ENCODE measurements at regions not wholly inside any gene's neighbourhood (a gene's known extent, or its start where the extent isn't known, plus 50 kb on each side); places are given as distances from the start of the nearest gene placed in this dataset.

DNA sequence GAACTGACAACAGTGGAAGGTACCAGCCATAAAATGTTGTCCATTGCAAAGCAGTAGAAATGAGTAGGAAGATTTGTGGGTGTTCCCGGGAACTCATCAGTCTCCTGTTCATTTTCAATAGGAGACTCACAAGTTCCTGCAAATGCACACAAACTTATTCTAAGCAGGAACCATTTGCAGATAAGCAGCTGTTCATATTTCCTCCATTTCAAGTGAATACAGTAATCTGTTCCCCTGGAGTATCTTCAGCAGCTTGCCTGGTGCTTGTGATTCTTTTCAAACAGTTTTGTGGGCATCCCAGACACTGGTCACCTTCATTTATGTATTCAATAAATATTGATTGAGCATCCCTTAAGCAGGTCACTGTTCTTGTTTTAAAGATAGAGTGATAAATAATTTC, 1315.5 kb upstream of the C9orf72 start:
- H3K4me1 ChIP-seq (ENCODE audit: control insufficient read depth, extremely low read depth, insufficient read depth, low read length): peaks cover 10% of the 10 kb centered on the region
- H3K9me1 ChIP-seq (ENCODE audit: control insufficient read depth, extremely low read depth, insufficient read depth, low read length): no peaks in the 10 kb centered on the region
- no peak overlapping the region for H2AFZ ChIP-seq (ENCODE audit: control insufficient read depth, low read length)
- H3K4me2 ChIP-seq (ENCODE audit: control insufficient read depth, extremely low read depth, insufficient read depth, low read depth, low read length): no peak overlapping the region
- H4K20me1 ChIP-seq (ENCODE audit: control insufficient read depth, extremely low read depth, insufficient read depth, low read length): no peaks in the 10 kb centered on the region
- DNase-seq (ENCODE audit: low read depth, low spot score): no peak
- H3K9ac ChIP-seq (ENCODE audit: control insufficient read depth, extremely low read depth, insufficient read depth, low read length): no peak overlapping the region
- H3K27ac ChIP-seq (ENCODE audit: control insufficient read depth, insufficient read depth, low read length): no peak overlapping the region
- dilution Hi-C loops (cut with MboI; ENCODE audit: extremely low pct_ligation_motif_present, low sequenced_read_pairs): no loop called here
- H3K27me3 ChIP-seq (ENCODE audit: control insufficient read depth, extremely low read depth, insufficient read depth, low read length): no peaks in the 10 kb centered on the region
- H3K4me3 ChIP-seq (ENCODE audit: control insufficient read depth in 2 of 3, extremely low read depth in 1 of 3, insufficient read depth in 2 of 3, low read depth in 1 of 3, low read length in 3 of 3): no peak overlapping the region
- H3K9me3 ChIP-seq (ENCODE audit: control insufficient read depth, low read depth, low read length): no peaks in the 10 kb centered on the region
- H3K79me2 ChIP-seq (ENCODE audit: control insufficient read depth, insufficient read depth, low read length): no peaks in the 10 kb centered on the region
- H3K36me3 ChIP-seq (ENCODE audit: control insufficient read depth in 2 of 2, extremely low read depth in 1 of 2, insufficient read depth in 2 of 2, low read length in 2 of 2): no peaks in the 10 kb centered on the region
- FAIRE-seq: no peak
- no peak for TF ChIP-seq EZH2 (IDR thresholded peaks at IDR 0.05; ENCODE audit: low read length)
- TF ChIP-seq, protein P1, sequence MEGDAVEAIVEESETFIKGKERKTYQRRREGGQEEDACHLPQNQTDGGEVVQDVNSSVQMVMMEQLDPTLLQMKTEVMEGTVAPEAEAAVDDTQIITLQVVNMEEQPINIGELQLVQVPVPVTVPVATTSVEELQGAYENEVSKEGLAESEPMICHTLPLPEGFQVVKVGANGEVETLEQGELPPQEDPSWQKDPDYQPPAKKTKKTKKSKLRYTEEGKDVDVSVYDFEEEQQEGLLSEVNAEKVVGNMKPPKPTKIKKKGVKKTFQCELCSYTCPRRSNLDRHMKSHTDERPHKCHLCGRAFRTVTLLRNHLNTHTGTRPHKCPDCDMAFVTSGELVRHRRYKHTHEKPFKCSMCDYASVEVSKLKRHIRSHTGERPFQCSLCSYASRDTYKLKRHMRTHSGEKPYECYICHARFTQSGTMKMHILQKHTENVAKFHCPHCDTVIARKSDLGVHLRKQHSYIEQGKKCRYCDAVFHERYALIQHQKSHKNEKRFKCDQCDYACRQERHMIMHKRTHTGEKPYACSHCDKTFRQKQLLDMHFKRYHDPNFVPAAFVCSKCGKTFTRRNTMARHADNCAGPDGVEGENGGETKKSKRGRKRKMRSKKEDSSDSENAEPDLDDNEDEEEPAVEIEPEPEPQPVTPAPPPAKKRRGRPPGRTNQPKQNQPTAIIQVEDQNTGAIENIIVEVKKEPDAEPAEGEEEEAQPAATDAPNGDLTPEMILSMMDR (optimal IDR thresholded peaks at IDR 0.05 in 1 of 3, IDR thresholded peaks at IDR 0.05 in 1 of 3, conservative IDR thresholded peaks at IDR 0.05 in 1 of 3; ENCODE audit: extremely low read depth in 1 of 3, insufficient read depth in 2 of 3, low read length in 3 of 3): no peak

DNA sequence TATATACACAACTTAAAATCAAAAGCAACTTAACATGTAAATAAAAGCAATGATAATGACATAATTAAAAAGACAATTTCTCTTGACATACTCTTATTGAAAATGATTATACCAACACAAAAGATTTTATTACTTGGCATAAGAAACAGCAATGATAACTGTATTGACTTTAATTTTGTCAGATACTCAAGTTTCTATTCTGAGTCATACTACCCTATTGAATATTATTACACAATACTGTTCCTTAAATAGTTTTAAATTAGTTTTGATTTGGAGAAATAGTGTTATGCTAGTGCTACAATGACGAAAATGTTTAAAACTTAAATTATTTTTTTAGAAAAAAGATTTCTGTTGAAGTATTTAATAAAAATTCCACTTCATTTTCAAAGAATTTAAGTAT, 1319.3 kb upstream of the C9orf72 start:
- Histone ChIP-seq H3K9ac (ENCODE audit: control insufficient read depth, extremely low read depth, insufficient read depth, low read length) (no peak overlapping the region), H3K79me2 (ENCODE audit: control insufficient read depth, insufficient read depth, low read length) (no peaks in the 10 kb centered on the region), H3K36me3 (ENCODE audit: control insufficient read depth in 2 of 2, extremely low read depth in 1 of 2, insufficient read depth in 2 of 2, low read length in 2 of 2) (no peaks in the 10 kb centered on the region), H3K4me3 (ENCODE audit: control insufficient read depth in 2 of 3, extremely low read depth in 1 of 3, insufficient read depth in 2 of 3, low read depth in 1 of 3, low read length in 3 of 3) (no peak overlapping the region), H3K4me2 (ENCODE audit: control insufficient read depth, extremely low read depth, insufficient read depth, low read depth, low read length) (no peak overlapping the region), H3K27ac (ENCODE audit: control insufficient read depth, insufficient read depth, low read length) (no peak overlapping the region), H3K9me3 (ENCODE audit: control insufficient read depth, low read depth, low read length) (no peaks in the 10 kb centered on the region), H3K9me1 (ENCODE audit: control insufficient read depth, extremely low read depth, insufficient read depth, low read length) (no peaks in the 10 kb centered on the region), H3K27me3 (ENCODE audit: control insufficient read depth, extremely low read depth, insufficient read depth, low read length) (no peaks in the 10 kb centered on the region), H3K4me1 (ENCODE audit: control insufficient read depth, extremely low read depth, insufficient read depth, low read length) (peaks cover 2% of the 10 kb centered on the region), H4K20me1 (ENCODE audit: control insufficient read depth, extremely low read depth, insufficient read depth, low read length) (no peaks in the 10 kb centered on the region), H2AFZ (ENCODE audit: control insufficient read depth, low read length) (no peak overlapping the region)
- TF ChIP-seq, protein P1 (optimal IDR thresholded peaks at IDR 0.05 in 1 of 3, IDR thresholded peaks at IDR 0.05 in 1 of 3, conservative IDR thresholded peaks at IDR 0.05 in 1 of 3; ENCODE audit: extremely low read depth in 1 of 3, insufficient read depth in 2 of 3, low read length in 3 of 3): no peak
- no peak for FAIRE-seq
- no peak for DNase-seq (ENCODE audit: low read depth, low spot score)
- dilution Hi-C loops (cut with MboI; ENCODE audit: extremely low pct_ligation_motif_present, low sequenced_read_pairs): no loop called here

All from keratinocyte (primary cell).